Right forelimb (tissue), 1 donor: ENCODE measurements at regions not wholly inside any gene's neighbourhood (a gene's known extent, or its start where the extent isn't known, plus 50 kb on each side); places are given as distances from the start of the nearest gene placed in this dataset.

Experiments
- DNase-seq: peaks from one replicate; pipeline ENCODE4 v3.0.0-alpha.2; 2018

DNA sequence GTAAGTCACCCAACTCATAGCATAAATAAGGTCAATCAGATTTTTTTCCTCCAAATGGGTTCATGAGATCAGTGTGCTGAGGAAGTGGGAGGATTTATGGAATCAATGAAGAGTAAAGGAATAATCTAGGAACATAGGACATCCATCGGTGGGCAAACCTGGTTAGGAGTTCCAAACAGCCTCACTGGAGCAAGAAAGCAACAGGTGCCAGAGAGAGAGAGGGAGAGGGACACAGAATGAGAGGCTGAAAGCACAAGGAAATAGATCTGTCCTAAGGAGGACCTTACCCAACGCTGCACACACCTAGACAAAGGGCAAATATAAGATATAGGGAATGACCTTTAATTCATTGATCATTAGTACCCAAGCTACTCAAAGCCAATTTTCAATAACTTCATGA lies 119.5 kb upstream of the ANKRD1 start:
- DNase-seq, result no peak

DNA sequence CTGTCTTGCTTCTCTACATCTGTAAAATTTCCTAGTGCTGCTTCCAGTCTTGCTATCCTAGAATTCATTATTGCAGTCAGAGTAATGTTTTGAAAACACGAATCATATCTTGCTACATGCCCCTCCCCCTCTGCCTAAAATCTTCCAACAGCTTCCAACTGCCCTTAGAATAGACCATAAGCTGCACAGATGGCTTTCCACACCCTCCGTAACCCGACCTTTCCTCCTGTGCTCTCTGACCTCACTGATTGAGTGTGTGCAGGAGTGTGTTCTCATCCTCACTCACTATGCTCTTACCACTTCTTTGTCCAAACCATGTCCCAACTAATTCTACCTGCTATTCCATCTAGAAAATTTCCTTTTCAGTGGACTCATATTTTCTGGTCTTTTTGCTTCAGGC lies 121.2 kb upstream of the ANKRD1 start:
- DNase-seq, result no peak

DNA sequence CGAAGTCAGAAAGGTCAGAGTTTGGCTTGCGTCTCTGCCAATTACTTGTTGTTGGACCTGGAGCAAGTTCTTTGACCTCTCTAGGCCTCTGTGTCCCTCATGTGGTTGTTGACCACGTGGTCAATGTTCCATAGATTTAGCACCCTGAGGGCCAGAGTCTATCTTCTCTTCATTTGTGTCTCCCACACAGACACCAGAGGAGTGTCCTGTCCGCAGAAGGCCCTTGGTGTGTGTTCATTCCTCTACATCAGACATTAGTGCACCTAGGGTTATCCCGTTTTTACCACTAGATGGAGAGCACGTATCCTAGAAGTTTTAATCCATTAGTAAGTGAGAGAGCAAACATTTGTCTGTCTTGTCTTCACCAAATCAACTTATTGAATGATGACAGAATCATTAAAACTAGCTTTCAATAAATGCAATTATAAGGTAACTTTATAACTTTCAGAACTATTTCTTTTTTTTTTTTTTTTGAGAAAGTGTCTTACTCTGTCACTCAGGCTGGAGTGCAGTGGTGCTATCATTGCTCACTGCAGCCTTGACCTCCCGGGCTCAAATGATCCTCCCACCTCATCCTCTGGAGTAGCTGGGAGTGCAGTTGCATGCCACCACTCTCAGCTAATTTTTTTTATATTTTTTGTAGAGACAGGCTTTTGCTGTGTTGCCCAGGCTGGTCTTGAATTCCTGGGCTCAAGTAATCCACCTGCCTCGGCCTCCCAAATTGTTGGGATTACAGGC lies 122.5 kb upstream of the ANKRD1 start:
- DNase-seq, result no peak

DNA sequence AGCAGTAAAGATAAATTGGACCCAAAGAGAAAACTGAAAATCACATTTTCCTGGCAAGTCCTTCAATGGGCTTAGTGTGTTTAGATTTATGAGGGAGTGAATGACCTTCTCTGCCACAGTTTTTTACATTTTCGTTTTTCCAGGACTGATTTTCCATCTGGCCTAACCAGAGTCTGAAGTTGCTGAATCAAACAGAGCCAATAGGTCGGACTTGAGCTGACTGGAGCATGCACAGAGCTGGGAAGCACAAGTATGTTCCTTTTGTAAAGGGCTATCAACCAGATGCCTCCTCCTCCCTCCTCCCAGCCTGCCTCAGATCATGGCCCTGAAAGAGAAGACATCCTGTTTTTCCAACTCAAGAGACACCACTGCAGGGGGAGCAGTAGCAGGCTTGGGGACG lies 126.0 kb upstream of the ANKRD1 start:
- DNase-seq, result no peak

DNA sequence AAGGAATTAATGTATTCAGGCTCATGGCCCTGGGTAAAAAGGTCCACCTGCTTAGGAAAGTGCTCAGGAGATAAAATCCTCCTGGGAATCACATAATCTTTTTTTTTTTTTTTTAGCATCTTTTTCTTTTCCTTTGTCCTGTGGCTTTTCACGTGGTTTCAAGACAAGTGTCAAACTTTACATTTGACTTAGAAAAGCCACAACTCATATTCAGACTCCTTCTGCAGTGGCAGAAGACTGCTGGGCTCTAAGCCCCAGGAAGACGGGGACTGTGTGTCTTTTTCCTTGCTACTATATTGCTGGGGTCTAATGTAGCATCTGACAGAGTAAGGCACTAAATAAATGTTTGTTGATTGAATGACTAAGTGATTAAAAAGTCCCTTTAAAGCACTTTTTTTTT lies 127.5 kb upstream of the ANKRD1 start:
- no peak for DNase-seq

DNA sequence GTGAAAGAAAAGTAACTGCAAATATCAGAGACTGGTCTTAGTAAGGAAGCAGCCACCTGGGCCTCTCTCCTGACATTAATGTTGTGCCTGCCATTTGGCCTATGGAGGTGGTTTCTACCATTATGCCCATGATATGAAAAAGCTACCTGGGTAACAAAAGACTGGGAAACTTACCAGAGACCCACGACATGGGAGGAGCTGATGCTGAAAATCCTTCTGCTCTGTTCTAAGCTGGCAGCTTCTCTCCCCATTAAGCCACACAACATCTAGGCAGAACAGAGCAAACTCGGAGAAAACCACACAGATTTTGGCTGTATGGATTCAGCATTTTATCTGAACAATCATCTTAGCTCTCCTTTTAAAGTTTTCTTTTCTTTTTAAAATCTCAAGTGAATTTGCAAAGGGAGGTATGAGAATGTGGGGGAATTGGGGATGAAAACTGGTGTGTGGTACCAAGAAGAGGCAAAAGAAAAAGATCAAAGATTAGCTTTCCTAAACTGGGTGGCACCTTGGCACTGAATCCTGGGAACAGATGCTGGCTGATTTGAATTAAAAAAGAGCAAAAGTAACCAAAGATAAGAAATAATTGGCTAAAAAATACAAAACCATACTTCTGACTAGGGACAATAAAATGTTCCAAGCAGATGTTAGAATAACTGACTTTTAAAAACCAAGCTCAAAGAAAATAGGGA lies 128.6 kb upstream of the ANKRD1 start:
- DNase-seq, result no peak

DNA sequence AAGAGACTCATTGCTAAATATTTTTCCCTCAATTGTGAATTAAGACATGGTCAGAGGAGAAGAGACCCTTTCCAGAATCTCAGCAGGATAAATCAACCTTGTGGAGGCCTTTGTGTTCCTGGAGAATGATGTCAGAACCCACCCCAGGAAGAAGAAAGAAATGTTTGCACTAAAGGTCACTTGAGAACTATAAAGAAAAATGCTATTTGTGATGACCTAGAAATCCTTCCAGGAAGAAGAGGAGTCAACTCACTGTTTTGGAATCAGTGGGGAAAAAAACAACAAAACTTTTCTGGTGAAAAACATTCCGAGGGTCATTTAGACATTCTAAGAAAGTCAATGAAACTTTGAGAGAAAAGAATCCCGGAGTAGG lies 129.1 kb upstream of the ANKRD1 start:
- DNase-seq, result no peak

DNA sequence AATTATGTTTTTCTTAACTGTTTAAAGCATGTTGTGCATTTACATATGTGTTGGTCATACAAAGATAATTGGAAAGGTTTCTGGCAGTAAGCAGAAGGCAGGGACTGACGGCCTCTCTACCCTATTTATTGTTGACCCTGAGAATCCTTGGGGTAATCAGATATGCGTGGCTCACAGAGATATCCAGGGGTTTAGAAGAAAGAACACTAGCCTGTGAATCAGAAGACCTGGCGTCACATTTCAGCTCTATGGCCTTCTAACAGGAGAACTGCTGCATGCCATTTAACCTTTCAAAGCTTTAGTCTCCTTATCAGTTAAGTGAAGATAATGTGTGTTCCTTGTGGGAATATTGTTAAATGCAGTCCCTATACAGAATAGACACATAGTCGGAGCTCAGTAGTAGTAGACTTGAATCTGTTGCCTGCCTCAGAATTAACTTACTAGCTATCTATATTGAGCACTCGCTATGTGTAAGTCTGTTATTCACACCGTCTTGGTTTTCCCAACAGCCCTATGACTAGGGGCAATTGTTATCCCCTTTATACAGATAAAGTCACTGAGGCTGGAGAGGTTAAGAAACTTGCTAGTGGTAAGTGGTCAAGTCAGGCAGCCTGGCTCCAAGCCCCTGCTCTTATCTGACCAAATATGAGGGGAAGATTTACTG lies 129.6 kb upstream of the ANKRD1 start:
- DNase-seq, result no peak

DNA sequence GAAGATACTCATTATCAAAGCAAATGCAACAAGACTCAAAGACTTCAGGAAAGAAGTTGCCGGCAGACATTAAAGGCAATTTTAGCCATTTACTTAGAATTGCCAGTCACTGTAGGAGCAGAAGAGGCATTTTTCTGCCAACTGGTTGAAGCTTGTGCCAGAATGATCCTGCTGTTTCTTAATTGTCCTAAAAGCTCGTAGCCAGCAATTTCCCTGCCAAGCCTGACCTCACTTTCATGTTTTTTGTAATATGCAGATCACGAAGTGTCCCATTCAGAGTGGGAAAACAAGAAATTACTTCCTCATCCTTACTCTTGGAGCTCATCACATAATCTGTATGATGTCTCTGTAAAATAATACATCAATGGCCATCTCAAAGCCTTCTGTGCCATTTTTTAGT lies 130.9 kb upstream of the ANKRD1 start:
- DNase-seq, result no peak

DNA sequence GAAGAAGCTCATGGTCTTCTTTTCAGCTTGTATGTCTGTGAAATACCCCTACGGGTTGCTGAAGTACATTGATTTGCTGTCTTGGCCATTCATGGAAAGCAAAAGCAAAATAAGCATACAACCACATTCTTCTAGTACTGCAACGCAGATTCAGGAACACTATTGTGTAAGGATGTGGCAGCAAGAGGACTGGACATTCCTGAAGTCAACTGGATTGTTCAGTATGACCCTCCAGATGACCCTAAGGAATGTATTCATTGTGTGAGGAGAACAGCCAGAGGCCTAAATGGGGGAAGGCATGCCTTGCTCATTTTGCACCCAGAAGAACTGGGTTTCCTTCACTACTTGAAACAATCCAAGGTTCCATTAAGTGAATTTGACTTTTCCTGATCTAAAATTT lies 133.4 kb upstream of the ANKRD1 start:
- DNase-seq, result no peak

DNA sequence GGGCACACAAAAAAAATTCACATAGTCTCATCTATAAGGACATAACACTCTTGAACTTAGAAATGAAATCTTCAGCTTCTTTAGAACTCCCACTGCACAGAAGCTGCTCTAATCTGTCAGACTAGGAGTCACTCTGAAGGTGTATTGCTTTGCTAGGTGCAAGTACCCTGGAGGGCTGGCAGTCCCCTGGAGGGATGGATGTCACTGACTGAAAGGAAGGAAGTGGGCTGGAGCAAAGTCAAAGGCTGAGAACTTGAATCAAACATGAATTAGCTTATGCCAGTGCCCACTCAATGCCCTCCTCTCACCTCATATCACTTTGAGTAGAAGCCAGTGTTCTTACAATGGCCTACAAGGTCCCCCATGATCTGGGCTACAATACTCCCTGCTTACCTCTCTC lies 140.3 kb upstream of the ANKRD1 start:
- DNase-seq, result no peak

DNA sequence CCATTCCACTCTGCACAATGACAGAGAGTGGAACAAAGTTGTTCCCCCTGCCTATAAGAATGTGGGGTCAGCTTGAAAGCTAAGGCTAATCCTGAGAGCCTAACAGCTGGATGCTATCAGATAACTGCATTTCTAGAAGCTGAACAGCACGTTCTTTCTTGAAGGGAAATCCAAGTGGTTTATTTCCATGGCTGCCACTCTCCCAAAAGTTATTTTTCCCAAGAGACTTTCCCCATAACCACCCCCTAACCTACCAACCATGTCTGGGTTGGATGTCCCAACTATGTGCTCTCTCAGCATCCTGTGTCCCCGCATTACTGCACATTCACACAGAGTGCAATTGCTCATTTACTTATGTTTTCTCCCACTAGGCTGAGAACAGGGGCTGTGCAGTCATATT lies 140.7 kb upstream of the ANKRD1 start:
- DNase-seq, result no peak

DNA sequence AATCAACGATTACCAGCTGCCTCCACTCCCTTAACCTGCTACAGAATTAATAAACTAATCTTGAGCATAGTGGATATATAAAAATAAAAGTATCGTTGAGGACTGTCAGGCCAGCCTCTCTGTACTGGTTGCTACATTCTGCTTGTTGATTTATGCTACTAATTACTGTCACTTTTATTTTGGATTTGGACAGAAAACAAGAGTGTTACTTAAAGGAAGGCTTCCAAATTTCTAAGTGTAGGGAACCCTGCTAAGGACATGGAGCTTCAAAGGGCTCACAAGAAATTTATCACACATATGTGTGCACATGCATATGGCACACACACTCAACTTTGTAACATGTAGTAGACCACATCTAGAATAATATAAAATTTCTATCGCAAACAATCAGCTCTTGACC lies 141.2 kb upstream of the ANKRD1 start:
- no peak for DNase-seq

DNA sequence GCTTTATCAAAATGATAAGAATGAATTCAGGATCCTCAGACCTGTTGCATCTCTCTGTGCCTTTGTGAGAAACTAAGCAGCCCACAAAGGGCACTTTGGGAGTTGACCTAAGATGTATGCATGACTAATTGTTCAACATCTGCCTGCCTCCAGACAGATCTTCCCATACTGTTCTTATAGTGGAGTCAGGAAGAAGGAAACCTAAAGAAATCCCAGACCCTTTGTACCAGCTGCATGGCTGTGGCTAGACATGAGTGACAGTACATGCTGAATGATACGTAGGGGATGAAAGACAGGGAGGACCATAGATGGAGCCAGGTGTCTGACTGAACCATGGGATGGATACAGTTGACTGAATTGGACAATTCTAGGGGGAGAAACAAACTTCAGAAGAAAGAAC lies 148.7 kb upstream of the PCGF5 start:
- DNase-seq, result no peak

DNA sequence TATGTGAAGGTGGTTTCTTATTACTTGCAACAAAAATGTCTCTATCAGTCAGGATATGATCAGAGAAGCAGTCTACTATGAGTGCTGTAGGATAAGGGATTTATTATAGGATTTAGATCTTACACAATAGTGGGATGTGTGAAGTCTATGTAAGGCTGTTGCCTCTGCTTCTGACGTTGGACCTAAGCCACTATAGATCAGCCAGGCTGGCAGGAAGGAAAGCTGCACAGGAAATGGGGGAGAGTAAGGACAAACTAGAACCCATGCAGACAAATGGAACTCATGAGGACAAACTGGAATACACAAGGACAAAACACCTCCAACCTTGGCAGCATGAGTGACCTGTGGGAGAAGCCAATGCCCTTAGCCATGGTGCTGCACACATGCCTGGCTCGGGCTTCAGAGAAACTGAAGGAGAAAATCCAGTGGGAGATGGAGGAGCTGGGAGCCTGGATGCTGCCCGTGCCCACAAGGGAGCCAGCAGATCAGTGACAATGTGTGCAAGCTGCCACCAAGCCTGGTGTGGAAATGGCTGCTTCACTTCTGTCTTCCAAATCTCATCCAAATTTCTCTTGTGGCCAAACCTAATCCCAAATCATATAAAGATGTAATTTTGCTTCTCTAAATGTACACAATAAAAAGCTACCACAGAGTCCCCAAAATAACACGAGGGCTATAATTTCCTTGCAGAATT lies 147.0 kb upstream of the PCGF5 start:
- DNase-seq, result no peak

DNA sequence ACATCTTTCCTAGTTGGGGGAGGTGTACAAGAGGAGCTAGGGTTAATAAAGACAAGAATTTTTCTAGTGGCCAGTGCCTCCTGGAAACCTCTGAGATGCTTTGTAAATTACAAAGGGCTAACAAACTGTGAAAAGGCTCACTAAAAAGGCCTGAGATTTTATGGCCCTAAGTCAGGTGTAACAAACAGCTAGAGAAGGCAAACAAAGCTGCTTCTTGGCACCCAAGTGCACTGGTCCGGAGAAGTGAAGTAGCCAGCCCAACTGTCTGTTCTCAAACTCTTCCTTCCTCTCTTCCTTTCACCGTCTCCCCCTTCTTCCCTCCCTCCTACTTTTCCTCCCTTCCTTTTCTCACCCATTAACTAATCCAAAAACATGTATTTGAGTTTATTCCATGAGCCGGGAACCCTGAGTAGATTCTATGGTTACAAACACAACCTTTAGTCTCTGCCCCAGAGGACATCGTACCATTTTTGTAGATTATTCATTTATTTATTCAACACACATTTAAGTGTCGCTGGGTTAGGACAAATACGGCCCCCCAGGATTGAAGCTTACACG lies 143.4 kb upstream of the PCGF5 start:
- no peak for DNase-seq

DNA sequence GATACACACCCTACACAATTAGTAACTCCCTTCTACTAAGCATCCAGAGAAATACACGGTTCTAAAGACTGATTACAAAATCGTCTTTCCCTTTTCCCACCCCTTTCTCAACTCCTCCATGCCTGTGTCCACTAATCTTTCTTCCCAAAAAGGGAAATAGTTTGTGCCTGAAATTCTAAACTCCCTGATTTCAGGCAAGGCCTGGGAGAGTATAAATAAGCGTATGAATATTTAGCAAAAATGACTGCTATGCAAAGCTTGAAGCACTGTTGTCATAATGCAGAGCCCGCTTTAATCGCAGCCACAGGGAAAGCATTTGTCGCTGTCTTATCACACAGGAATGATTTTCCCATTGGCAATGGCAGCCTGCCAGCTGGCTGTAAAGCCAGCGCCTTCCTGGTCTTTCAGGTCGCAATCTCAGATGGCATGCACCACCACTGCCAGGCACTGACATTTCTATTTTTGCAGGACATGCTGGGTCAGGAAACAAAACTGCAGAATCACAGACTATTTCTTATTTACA lies 142.9 kb upstream of the PCGF5 start:
- peak; percentile 53 for DNase-seq

DNA sequence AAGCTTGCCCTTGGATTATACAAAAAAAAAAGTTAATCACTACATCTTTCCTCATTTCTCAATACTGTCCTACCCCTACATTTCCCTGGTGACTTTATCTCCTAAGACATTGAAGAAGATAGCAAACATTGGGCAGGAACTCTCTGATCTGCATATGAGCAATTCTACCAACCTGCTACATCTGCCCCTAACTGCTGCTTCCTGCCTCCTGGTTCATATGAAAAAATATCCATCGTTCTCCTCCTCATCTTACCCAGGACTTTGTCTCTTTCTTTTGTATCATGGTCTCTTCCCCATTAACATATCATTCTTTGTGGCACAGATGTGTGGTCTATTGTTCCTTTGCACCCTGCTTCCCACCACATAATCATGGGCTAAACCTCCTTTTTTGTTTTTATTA lies 139.7 kb upstream of the PCGF5 start:
- no peak for DNase-seq

DNA sequence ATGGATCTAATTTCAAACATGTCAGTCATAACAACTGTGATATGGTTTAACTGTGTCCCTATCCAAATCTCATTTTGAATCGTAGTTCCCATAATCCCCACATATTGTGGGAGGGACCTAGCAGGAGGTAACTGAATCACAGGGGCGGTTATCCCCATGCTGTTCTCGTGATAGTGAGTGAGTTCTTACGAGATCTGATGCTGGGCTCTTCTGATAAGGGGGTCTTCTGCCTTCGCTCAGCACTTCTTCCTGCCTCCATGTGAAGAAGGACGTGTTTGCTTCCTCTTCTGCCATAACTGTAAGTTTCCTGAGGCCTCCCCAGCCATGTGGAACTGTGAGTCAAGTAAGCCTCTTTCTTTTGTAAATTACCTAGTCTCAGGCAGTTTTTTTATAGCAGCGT lies 138.0 kb upstream of the PCGF5 start:
- DNase-seq, result no peak

DNA sequence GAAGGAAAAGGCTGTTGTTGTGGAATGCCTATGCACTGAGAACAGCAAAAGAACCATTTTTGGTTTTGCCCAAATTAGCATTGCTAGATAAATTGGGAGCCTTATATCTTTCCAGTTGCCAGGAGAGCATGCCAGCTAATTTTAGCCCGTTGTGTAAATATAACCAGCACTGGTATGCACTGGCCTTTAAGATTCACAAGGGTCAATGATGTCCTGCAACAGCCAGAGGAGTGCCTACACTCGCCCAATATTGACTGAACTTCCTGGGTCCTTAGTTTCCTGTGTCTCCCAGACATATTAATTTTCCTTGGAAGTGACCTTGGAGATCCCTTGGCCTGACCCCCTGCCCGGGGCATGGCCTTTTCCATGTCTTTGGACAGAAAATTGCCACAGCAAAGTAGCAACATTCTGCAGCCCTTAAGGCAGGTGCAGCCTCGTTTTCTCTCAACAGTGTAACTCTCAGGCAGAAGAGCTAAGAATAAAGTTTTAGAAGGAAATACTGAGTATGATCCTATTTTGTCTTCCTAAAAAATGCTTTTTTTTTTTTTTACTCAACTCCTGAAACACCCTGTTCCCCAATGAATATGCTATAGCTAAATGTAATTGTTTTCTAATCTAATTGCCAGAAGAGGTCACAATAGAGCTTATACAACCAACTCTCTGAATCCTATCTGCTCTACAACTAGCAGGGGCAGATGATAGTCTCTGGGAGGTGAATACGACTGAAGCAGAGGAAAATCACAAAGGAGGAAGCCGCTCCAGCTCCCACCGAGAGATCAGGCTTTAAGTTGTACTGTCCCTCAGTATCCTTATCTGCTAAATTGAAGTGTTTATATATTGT lies 131.9 kb upstream of the PCGF5 start:
- no peak for DNase-seq

DNA sequence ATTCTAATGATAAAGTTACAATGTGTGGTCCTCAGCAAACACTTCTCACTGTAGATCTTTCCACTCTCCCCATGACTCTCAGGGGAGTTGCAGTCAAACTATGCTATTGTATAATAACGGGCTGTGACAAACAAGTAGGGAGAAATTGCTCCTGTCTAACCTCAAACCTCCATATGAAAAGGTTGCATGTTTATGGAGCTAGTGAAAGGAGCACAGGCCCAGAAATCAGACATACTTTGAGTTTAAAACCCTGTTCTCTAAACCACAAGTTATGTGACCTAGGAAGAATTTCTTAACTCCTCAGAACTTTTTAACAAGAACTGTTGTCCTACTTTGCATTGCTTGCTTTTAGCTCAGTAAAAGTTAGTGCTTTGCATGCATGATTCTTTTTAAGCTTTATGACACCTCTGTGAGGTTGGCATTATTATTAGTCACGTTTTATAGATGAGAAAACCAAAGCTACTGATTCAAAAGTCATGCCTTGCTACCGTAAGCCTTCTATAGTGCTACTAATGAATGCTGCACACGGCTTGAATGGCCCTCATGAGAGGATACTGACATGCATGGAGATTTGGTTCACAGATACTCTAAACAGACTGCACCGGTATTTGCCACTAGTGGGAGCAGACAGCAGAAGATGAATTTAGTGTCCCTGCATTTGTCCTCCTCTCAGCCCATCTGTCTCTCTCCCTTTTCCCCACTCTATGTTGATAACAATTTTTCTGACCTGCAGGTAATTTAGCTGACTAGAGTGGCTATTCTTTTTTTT lies 129.5 kb upstream of the PCGF5 start:
- DNase-seq, result no peak
